IPS-18c (cell line): ENCODE measurements at regions not wholly inside any gene's neighbourhood (a gene's known extent, or its start where the extent isn't known, plus 50 kb on each side); places are given as distances from the start of the nearest gene placed in this dataset.

Experiments
- H3K4me3 ChIP-seq: 2 replicates; pipeline ENCODE4 v1.7.0; 2013; ENCODE audit warnings: low read depth, mild to moderate bottlenecking, low read length, moderate library complexity; ENCODE audit not compliant: insufficient read depth
- H3K9me3 ChIP-seq: one replicate; pipeline ENCODE4 v1.6.1; 2013; ENCODE audit warnings: mild to moderate bottlenecking, low read length, moderate library complexity; ENCODE audit not compliant: control insufficient read depth, insufficient read depth

GRCh38 chr13:95477187-95477586, 75.3 kb upstream of the CLDN10 start:
- H3K4me3 ChIP-seq = no peak overlapping the region
- no peaks in the 10 kb centered on the region for H3K9me3 ChIP-seq

- no peaks in the 10 kb centered on the region for H3K9me3 ChIP-seq
- no peak overlapping the region for H3K4me3 ChIP-seq
These were observed 72.8 kb upstream of the CLDN10 start for GRCh38 chr13:95479731-95480130.

DNA sequence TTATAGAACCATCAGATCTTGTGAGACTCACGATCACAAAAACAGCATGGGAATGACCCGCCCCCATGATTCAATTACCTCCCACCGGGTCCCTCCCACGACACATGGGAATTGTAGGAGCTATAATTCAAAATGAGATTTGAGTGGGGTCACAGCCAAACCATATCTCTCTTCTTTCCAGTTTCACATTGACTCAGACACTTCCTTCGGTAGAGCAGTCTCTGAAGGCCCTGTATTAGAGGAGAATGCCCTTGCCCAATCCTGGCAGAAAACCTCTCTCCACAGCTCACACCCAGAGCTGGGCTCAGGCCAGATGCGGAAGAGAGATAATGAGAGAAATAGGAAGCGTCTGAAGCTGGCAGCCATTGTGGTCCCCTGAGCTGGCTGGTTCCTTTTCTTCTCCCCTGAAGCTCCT, 72.4 kb upstream of the CLDN10 start:
- no peak overlapping the region for H3K4me3 ChIP-seq
- H3K9me3 ChIP-seq = no peaks in the 10 kb centered on the region

DNA sequence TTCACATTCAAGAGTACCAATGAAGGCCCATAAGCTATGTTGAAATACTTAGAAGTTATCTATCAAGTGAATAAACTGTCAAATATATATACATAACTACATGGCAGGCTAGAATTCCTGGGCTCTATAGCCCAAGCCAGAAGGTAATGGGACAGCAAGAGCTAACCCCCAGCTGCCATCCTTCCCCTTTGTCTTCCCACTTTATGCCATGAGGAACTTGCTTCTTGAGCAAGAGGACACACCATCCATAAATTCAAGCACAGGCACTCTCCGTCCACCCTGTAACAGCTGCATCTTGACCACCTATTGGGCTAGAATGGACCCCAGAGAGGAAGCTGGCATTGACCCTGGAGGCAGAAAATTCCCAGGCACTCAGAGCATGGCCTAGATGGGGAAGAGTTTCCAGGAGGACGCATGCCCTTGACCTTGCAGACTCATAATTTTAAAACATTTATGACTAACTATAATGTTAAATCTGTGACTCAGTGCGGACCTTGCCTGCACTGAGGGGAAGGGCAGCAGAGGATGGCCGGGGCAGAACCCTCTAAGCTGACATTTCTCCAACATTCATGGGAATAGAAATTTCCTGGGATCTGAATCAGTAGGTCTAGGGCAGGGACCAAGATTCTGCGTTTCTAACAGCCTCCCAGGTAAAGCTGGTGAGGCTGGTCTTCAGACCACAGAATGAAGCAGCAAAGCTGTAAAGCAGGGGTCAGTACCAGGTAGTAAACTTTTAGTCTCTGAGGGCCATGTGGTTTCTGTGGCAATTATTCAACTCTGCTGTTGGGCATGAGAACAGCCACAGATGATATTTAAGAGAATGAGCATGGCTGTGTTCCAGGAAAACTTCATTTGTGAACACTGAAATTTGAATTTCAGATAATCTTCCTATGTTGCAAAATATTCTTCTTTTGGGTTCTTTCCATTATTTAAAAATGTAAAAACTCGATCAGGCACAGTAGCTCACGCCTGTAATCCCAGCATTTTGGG, 71.4 kb upstream of the CLDN10 start:
- H3K4me3 ChIP-seq = no peak overlapping the region

DNA sequence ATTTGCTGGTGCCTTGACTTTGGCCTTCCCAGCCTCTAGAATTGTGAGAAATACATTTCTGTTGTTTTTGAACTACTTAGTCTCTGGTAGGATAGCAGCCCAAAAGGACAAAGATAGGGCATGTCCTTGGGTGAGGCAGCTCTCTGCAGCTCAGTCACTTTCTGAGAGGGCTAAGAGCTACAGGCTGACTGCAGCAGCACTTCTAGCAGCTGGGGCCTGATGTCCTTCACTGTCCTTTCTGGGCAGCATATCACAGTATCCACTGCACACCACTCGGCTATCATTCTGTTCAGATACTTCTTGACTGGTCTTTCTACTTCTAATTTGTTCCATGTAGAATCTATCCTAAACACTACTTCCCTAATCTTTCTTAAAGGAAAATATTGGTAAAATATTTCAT, 68.5 kb upstream of the CLDN10 start:
- Histone ChIP-seq H3K4me3 (no peak overlapping the region), H3K9me3 (no peaks in the 10 kb centered on the region)

More for the DNA sequence above, 71.4 kb upstream of the CLDN10 start:
- no peaks in the 10 kb centered on the region for H3K9me3 ChIP-seq

- H3K9me3 ChIP-seq = no peaks in the 10 kb centered on the region
- no peak overlapping the region for H3K4me3 ChIP-seq
These were observed 67.4 kb upstream of the CLDN10 start for GRCh38 chr13:95485045-95485517.

DNA sequence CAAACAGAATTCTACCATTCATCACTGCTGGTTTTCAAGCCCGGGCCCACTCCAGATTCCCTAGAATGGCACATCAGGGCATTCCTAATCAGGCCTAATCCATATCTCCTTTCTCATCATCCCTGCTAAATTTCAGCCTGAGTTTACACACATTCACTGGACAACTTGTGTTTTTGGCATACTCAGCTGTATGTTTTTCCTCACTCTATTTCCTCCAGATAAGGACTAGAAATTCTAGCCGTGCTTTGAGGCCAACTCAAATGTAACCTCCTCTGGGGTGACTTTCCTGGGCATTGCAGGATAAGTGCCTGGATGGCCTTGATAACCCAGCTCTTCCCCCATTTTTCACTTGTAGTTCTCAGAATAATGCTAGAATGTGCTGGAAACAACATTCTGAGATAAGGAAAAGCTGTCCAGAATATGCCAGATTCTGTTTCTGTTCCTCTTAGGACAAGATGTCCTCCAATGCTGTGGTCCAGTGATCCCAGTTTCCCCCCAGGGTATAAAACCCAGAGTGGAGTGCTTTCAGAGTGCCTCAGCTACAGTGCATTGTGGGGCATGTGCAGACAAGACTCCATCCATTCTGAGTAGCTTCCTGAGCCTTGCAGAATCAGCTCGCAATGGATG, 66.9 kb upstream of the CLDN10 start:
- H3K9me3 ChIP-seq = peaks cover 3% of the 10 kb centered on the region
- no peak overlapping the region for H3K4me3 ChIP-seq

DNA sequence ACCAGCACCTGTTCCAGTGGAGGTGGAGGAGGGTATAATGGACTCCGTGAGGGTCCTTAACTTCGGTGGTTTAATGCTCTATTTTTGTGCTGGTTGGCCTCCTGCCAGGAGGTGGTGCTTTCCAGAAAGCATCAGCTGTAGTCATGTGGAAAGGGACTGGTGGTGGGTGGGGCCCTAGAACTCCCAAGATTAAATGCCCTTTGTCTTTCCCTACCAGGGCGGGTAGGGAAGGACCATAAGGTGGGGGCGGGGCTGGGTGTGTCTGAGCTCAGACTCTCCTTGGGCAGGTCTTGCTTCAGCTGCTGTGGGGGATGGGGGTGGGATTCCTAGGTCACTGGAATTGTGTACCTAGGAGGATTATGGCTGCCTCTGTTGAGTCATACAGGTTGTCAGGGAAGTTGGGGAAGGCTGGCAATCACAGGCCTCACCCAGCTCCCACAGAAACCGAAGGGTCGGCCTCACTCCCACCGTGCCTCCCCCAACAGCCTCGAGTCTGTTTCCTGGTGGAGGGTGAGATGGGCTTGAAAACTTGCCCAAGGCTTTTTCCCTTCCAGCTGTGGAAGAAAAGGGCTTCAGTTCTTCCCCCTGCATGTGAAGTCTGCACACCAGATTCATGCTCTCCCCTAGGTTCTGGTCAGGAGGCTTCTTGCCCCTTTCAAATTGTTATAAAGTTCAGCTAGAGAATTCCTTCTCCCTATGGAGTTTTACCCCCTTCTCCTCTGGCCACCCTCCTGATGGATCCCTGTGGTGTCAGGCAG, 60.3 kb upstream of the CLDN10 start:
- H3K4me3 ChIP-seq = no peak overlapping the region
- peaks cover 3% of the 10 kb centered on the region for H3K9me3 ChIP-seq

DNA sequence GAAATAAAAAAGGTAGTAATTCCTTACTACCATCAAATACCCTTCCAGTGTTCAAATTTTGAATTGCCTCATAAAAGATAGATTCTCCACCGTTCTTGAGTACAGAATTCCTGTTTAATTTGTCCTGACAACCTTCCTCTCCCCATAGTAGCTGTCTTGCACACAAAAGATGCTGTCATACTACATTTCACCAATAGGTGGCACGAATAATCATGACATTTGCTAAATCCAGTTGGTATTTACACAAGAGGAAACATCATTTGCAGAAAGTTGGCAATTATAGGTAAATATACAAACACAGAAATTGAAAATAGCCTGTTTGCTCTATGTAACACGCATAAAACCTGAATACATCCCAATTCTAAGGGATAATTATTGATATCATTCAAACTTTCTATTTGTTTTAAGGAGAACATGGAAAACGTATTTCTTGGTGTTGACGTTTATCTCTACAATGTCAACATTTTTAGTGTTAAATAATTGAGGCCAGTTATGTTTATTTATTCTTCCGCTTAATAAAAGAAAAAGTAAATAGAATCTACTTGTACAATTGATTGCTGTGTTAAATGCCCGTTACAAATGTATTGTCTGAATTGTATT, 58.3 kb upstream of the CLDN10 start:
- peaks cover 3% of the 10 kb centered on the region for H3K9me3 ChIP-seq
- no peak overlapping the region for H3K4me3 ChIP-seq

GRCh38 chr13:95496485-95496884, 56.0 kb upstream of the CLDN10 start:
- H3K9me3 ChIP-seq = no peaks in the 10 kb centered on the region
- H3K4me3 ChIP-seq = no peak overlapping the region

GRCh38 chr13:95497381-95497807, 55.1 kb upstream of the CLDN10 start:
- Histone ChIP-seq H3K4me3 (no peak overlapping the region), H3K9me3 (no peaks in the 10 kb centered on the region)

DNA sequence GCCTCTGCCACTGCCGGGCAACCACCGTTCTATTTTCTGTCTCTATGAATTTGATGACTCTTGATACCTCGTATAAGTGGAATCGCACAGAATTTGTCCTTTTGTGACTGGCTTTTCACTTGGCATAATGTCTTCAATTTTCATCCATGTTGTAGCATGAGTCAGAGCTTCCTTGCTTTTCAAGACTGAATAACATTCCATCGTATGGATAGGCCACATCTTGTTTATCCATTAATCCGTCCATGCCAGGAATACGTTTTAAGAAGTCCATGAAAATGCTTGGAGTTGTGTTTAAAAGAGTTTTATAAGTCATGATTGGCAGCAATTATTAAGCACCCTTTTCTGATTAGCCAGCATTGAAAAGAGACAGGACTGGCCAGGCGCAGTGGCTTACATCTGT, 53.6 kb upstream of the CLDN10 start:
- Histone ChIP-seq H3K9me3 (no peaks in the 10 kb centered on the region), H3K4me3 (no peak overlapping the region)

GRCh38 chr13:95499811-95500712, 52.5 kb upstream of the CLDN10 start:
- Histone ChIP-seq H3K4me3 (no peak overlapping the region), H3K9me3 (no peaks in the 10 kb centered on the region)

GRCh38 chr13:95502216-95502615, 50.3 kb upstream of the CLDN10 start:
- H3K9me3 ChIP-seq = no peaks in the 10 kb centered on the region
- no peak overlapping the region for H3K4me3 ChIP-seq
